ENCODE measurements at regions not wholly inside any gene's neighbourhood (a gene's known extent, or its start where the extent isn't known, plus 50 kb on each side); places are given as distances from the start of the nearest gene placed in this dataset.

DNA sequence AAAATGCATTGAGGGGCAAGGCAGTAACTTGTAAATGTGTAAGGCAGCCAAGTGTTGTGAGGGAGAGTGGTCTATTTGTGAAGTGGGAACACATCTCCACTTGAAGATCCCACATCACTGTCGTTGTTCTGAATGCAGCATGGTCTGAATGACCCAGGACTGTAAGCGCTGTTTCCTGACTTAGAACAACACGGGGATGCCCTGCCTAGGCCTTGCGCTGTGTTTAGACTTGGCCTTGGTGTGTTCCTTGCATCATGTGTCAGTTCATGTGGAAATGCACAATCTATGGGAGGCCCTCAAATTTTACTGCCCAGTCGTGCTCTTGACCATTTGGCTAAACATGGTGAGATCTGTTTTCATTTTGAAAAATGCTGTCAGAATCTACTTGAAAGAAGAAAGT is 205.1 kb downstream of the SOX11 start:
- TF ChIP-seq, protein P1, sequence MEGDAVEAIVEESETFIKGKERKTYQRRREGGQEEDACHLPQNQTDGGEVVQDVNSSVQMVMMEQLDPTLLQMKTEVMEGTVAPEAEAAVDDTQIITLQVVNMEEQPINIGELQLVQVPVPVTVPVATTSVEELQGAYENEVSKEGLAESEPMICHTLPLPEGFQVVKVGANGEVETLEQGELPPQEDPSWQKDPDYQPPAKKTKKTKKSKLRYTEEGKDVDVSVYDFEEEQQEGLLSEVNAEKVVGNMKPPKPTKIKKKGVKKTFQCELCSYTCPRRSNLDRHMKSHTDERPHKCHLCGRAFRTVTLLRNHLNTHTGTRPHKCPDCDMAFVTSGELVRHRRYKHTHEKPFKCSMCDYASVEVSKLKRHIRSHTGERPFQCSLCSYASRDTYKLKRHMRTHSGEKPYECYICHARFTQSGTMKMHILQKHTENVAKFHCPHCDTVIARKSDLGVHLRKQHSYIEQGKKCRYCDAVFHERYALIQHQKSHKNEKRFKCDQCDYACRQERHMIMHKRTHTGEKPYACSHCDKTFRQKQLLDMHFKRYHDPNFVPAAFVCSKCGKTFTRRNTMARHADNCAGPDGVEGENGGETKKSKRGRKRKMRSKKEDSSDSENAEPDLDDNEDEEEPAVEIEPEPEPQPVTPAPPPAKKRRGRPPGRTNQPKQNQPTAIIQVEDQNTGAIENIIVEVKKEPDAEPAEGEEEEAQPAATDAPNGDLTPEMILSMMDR (IDR thresholded peaks at IDR 0.05 in 4 of 5, conservative IDR thresholded peaks at IDR 0.05 in 1 of 5): no peak
- no peak for TF ChIP-seq POLR2A (IDR thresholded peaks at IDR 0.05)

Measured in gastrocnemius medialis (tissue), 4 donors.